Activated naive CD8-positive, alpha-beta T cell treated with anti-CD3 and anti-CD28 coated beads, Interleukin-2, amount 10 ng/mL, durations not matched to agents 7 days and 5 days (primary cell): ENCODE measurements at regions not wholly inside any gene's neighbourhood (a gene's known extent, or its start where the extent isn't known, plus 50 kb on each side); places are given as distances from the start of the nearest gene placed in this dataset.

Source experiments
- ATAC-seq: fragments of 150-1000 bp; cut with Tn5 transposase; one replicate; pipeline ENCODE4 v1.10.0; 2021; ENCODE audit warnings: low read depth, moderate library complexity
- POLR2A ChIA-PET: fragments of 350-600 bp; sonication (Branson Sonifier 250); formaldehyde crosslinking; loops from one replicate; lab custom pipeline; 2021; ENCODE audit warnings: antibody characterized with exemption; lab: Charles Lee
- DNase-seq: peaks from one replicate; pipeline ENCODE4 v3.0.0; 2021
- H3K27ac Mint-ChIP-seq: one replicate; pipeline ENCODE4 v1.8.0; 2022; ENCODE audit warnings: mild to moderate bottlenecking, mixed read lengths
- H3K27me3 Mint-ChIP-seq: one replicate; pipeline ENCODE4 v1.8.0; 2022; ENCODE audit warnings: mild to moderate bottlenecking, moderate library complexity, mixed read lengths
- H3K36me3 Mint-ChIP-seq: one replicate; pipeline ENCODE4 v1.8.0; 2021; ENCODE audit warnings: mild to moderate bottlenecking, mixed read lengths
- H3K4me1 Mint-ChIP-seq: one replicate; pipeline ENCODE4 v1.8.0; 2021; ENCODE audit warnings: mixed read lengths
- H3K4me3 Mint-ChIP-seq: one replicate; pipeline ENCODE4 v1.8.0; 2022; ENCODE audit warnings: mild to moderate bottlenecking, moderate library complexity, mixed read lengths
- H3K9me3 Mint-ChIP-seq: one replicate; pipeline ENCODE4 v1.8.0; 2021; ENCODE audit warnings: mixed read lengths

- DNase-seq: no peak
- Mint-ChIP-seq H3K4me1 (no peaks in the 10 kb centered on the region), H3K9me3 (peaks cover 2% of the 10 kb centered on the region), H3K36me3 (no peaks in the 10 kb centered on the region), H3K27ac (no peak overlapping the region), H3K27me3 (peaks cover 16% of the 10 kb centered on the region), H3K4me3 (no peak overlapping the region)
- ATAC-seq: no peak
- POLR2A ChIA-PET: no interaction called here
Observed at GRCh38 chr16:86681757-86682106, 103.4 kb downstream of the FOXL1 start.

GRCh38 chr16:86682219-86682904, 104.0 kb downstream of the FOXL1 start:
- DNase-seq (no peak), ATAC-seq (no peak)
- Mint-ChIP-seq H3K4me1 (no peaks in the 10 kb centered on the region), H3K9me3 (peaks cover 2% of the 10 kb centered on the region), H3K36me3 (no peaks in the 10 kb centered on the region), H3K4me3 (no peak overlapping the region), H3K27ac (no peak overlapping the region), H3K27me3 (peaks cover 16% of the 10 kb centered on the region)
- POLR2A ChIA-PET: no interaction called here

GRCh38 chr16:86683441-86684194, 105.3 kb downstream of the FOXL1 start:
- DNase-seq (no peak), ATAC-seq (no peak)
- POLR2A ChIA-PET: no interaction called here
- Mint-ChIP-seq H3K9me3 (peaks cover 2% of the 10 kb centered on the region), H3K36me3 (no peaks in the 10 kb centered on the region), H3K27ac (no peak overlapping the region), H3K4me3 (no peak overlapping the region), H3K4me1 (no peaks in the 10 kb centered on the region), H3K27me3 (peaks cover 18% of the 10 kb centered on the region)

- Mint-ChIP-seq H3K4me1 (no peaks in the 10 kb centered on the region), H3K36me3 (no peaks in the 10 kb centered on the region), H3K27ac (no peak overlapping the region), H3K9me3 (no peaks in the 10 kb centered on the region), H3K27me3 (peaks cover 15% of the 10 kb centered on the region), H3K4me3 (no peak overlapping the region)
- ATAC-seq (no peak), DNase-seq (no peak)
- POLR2A ChIA-PET: no interaction called here
Observed at GRCh38 chr16:86685076-86685475, 106.7 kb downstream of the FOXL1 start.

- H3K9me3 Mint-ChIP-seq: no peaks in the 10 kb centered on the region
- no peaks in the 10 kb centered on the region for H3K36me3 Mint-ChIP-seq
- DNase-seq (no peak), ATAC-seq (no peak)
- POLR2A ChIA-PET: no interaction called here
- no peak overlapping the region for H3K27ac Mint-ChIP-seq
- H3K27me3 Mint-ChIP-seq: peaks cover 13% of the 10 kb centered on the region
- H3K4me1 Mint-ChIP-seq: no peaks in the 10 kb centered on the region
- no peak overlapping the region for H3K4me3 Mint-ChIP-seq
Observed at GRCh38 chr16:86690970-86691369, 112.6 kb downstream of the FOXL1 start.

GRCh38 chr16:86692426-86692825, 114.1 kb downstream of the FOXL1 start:
- ATAC-seq (no peak), DNase-seq (no peak)
- Mint-ChIP-seq H3K27ac (no peak overlapping the region), H3K4me1 (no peaks in the 10 kb centered on the region), H3K4me3 (no peak overlapping the region), H3K36me3 (no peaks in the 10 kb centered on the region), H3K9me3 (no peaks in the 10 kb centered on the region), H3K27me3 (peaks cover 13% of the 10 kb centered on the region)
- POLR2A ChIA-PET: no interaction called here

- DNase-seq (no peak), ATAC-seq (no peak)
- Mint-ChIP-seq H3K9me3 (no peaks in the 10 kb centered on the region), H3K4me3 (no peak overlapping the region), H3K4me1 (no peaks in the 10 kb centered on the region), H3K36me3 (no peaks in the 10 kb centered on the region), H3K27ac (no peak overlapping the region), H3K27me3 (peaks cover 13% of the 10 kb centered on the region)
- POLR2A ChIA-PET: no interaction called here
Observed at GRCh38 chr16:86693033-86693432, 114.7 kb downstream of the FOXL1 start.

- Mint-ChIP-seq H3K27me3 (peaks cover 4% of the 10 kb centered on the region), H3K4me1 (no peaks in the 10 kb centered on the region), H3K9me3 (no peaks in the 10 kb centered on the region), H3K4me3 (no peak overlapping the region), H3K36me3 (no peaks in the 10 kb centered on the region), H3K27ac (no peak overlapping the region)
- POLR2A ChIA-PET: no interaction called here
- ATAC-seq (no peak), DNase-seq (no peak)
Observed at GRCh38 chr16:86697715-86698114, 119.4 kb downstream of the FOXL1 start.

- POLR2A ChIA-PET: no interaction called here
- H3K4me3 Mint-ChIP-seq: no peak overlapping the region
- ATAC-seq (no peak), DNase-seq (no peak)
- peaks cover 2% of the 10 kb centered on the region for H3K27me3 Mint-ChIP-seq
- no peaks in the 10 kb centered on the region for H3K36me3 Mint-ChIP-seq
- no peak overlapping the region for H3K27ac Mint-ChIP-seq
- H3K4me1 Mint-ChIP-seq: no peaks in the 10 kb centered on the region
- H3K9me3 Mint-ChIP-seq: peaks cover 2% of the 10 kb centered on the region
Observed at GRCh38 chr16:86700046-86700945, 121.9 kb downstream of the FOXL1 start.

GRCh38 chr16:86701286-86701975, 123.1 kb downstream of the FOXL1 start:
- no peaks in the 10 kb centered on the region for H3K36me3 Mint-ChIP-seq
- POLR2A ChIA-PET: no interaction called here
- no peaks in the 10 kb centered on the region for H3K4me1 Mint-ChIP-seq
- ATAC-seq: no peak
- H3K4me3 Mint-ChIP-seq: no peak overlapping the region
- H3K27me3 Mint-ChIP-seq: peaks cover 2% of the 10 kb centered on the region
- no peak overlapping the region for H3K27ac Mint-ChIP-seq
- H3K9me3 Mint-ChIP-seq: peaks cover 2% of the 10 kb centered on the region
- no peak for DNase-seq

GRCh38 chr16:86702824-86703588, 124.7 kb downstream of the FOXL1 start:
- no peaks in the 10 kb centered on the region for H3K36me3 Mint-ChIP-seq
- DNase-seq (no peak), ATAC-seq (no peak)
- H3K27ac Mint-ChIP-seq: no peak overlapping the region
- H3K27me3 Mint-ChIP-seq: peaks cover 2% of the 10 kb centered on the region
- H3K4me3 Mint-ChIP-seq: no peak overlapping the region
- peaks cover 2% of the 10 kb centered on the region for H3K9me3 Mint-ChIP-seq
- POLR2A ChIA-PET: no interaction called here
- no peaks in the 10 kb centered on the region for H3K4me1 Mint-ChIP-seq

GRCh38 chr16:86704516-86704915, 126.2 kb downstream of the FOXL1 start:
- H3K27me3 Mint-ChIP-seq: peaks cover 2% of the 10 kb centered on the region
- no peak overlapping the region for H3K4me3 Mint-ChIP-seq
- H3K27ac Mint-ChIP-seq: no peak overlapping the region
- POLR2A ChIA-PET: no interaction called here
- H3K9me3 Mint-ChIP-seq: peaks cover 4% of the 10 kb centered on the region
- DNase-seq (no peak), ATAC-seq (no peak)
- no peaks in the 10 kb centered on the region for H3K36me3 Mint-ChIP-seq
- no peaks in the 10 kb centered on the region for H3K4me1 Mint-ChIP-seq
